AG04450 (cell line): ENCODE measurements at regions not wholly inside any gene's neighbourhood (a gene's known extent, or its start where the extent isn't known, plus 50 kb on each side); places are given as distances from the start of the nearest gene placed in this dataset.

ENCODE experiments used
- CTCF ChIA-PET: fragments of 300-600, 350-600 bp; formaldehyde crosslinking; extraction: SDS; loops from one replicate; lab custom pipeline; 2022; ENCODE audit warnings: antibody characterized with exemption, inconsistent platforms; lab: Charles Lee
- POLR2A ChIA-PET: fragments of 350-600 bp; formaldehyde crosslinking; extraction: SDS; loops from one replicate; lab custom pipeline; 2021; ENCODE audit warnings: antibody characterized with exemption, inconsistent platforms; lab: Yijun Ruan, JAX
- DNase-seq: peaks from one replicate; pipeline ENCODE4 v3.0.0-alpha.2; 2011; ENCODE audit warnings: low read depth, low spot score
- H3K27ac ChIP-seq: one replicate; pipeline ENCODE4 v1.5.1; 2012; ENCODE audit warnings: low read depth, low read length, control low read depth
- H3K27me3 ChIP-seq: one replicate; pipeline ENCODE4 v1.6.0; 2012; ENCODE audit warnings: low read length; ENCODE audit not compliant: control insufficient read depth, insufficient read depth
- H3K4me3 ChIP-seq: 2 replicates; pipeline ENCODE4 v1.5.1; 2011; ENCODE audit warnings: mild to moderate bottlenecking, low read depth, low read length, control low read depth
- H3K9me3 ChIP-seq: 2 replicates; pipeline ENCODE4 v1.5.1; 2012; ENCODE audit warnings: low read length; ENCODE audit not compliant: control insufficient read depth, insufficient read depth
- TF ChIP-seq, protein P1 (sequence below): IDR thresholded peaks from 2 replicates; pipeline ENCODE4 v1.5.1; 2011; ENCODE audit warnings: low read depth, low read length, control low read depth, inconsistent platforms

DNA sequence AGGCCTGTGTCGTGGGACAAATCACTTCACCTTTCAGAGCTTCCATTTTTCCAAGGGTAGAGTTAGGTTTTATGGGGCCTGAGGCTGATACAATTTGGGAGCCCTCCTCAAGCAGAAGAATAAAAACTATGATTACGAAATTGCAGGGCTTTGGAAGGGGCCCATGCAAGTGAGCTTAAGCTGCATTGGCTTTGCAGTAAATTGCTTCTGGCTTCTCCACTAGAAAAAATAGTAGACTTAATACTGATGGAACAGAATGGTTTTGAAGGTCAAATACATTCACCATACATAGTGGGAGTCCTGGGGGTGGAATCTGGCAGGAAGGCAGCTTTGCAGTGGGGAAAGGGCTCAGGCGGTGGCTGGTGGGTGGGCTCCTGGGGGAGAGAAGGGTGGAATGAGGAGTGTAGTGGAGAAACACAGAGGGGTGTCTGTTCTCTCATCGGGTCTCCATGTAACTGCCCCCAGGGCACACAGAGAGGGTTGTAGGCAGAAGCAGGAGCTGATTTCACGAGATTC lies 55.9 kb upstream of the RNF24 start:
- no peak overlapping the region for H3K27ac ChIP-seq
- TF ChIP-seq, protein P1, sequence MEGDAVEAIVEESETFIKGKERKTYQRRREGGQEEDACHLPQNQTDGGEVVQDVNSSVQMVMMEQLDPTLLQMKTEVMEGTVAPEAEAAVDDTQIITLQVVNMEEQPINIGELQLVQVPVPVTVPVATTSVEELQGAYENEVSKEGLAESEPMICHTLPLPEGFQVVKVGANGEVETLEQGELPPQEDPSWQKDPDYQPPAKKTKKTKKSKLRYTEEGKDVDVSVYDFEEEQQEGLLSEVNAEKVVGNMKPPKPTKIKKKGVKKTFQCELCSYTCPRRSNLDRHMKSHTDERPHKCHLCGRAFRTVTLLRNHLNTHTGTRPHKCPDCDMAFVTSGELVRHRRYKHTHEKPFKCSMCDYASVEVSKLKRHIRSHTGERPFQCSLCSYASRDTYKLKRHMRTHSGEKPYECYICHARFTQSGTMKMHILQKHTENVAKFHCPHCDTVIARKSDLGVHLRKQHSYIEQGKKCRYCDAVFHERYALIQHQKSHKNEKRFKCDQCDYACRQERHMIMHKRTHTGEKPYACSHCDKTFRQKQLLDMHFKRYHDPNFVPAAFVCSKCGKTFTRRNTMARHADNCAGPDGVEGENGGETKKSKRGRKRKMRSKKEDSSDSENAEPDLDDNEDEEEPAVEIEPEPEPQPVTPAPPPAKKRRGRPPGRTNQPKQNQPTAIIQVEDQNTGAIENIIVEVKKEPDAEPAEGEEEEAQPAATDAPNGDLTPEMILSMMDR: no peak
- peaks cover 7% of the 10 kb centered on the region; the same call in 1 of the 2 replicates for H3K9me3 ChIP-seq
- H3K4me3 ChIP-seq: no peak overlapping the region
- DNase-seq: no peak
- no peaks in the 10 kb centered on the region for H3K27me3 ChIP-seq
- POLR2A ChIA-PET: interaction anchor here (0.6 to 0.9 kb wide), 3 partner anchors 58 to 143 kb away, joined by 3 to 7 read pairs (median 6); no protein-coding TSS in a partner anchor
- CTCF ChIA-PET: interaction anchor here (0.6 to 2.8 kb wide), 8 partner anchors 14 to 181 kb away, joined by 3 to 13 read pairs (median 4); no protein-coding TSS in a partner anchor

DNA sequence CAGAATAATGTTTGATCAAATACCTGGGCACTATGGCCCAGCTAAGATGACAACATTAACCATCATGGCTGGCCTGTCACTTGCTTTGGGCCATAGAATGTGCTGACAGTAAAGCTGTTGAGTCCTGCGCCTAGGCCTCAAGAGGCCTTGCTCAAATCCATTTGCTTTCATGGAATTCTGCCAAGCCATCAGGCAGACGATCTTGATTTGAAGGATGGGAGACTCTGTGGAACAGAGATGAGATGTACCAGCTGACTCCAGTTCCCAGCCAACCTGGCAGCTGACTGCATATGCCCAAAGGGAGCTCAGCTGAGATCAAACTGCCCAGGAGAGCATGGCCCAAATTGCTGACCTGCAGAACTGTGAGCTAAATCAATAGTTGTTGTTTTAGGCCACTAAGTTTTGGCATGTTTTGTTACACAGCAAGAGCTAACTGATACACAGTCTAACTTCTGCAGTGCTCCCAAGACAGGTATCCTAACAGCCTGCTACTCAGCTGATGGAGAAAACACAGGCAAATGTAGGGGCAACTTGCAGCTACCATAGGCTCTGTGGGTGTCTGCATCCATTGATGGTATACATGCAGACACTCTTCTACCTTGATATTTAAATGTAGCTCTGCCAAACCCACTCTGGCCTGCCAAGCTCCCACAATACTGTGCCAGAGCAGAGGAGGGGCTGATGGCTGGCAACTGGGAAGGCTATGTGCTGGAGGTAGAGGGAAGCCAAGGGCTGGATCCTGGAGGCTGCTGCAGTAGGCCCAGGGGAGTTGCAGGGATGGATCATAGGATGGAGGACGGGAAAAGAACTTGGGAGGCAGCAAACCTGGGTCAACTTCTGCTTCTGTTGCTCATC lies 55.2 kb upstream of the RNF24 start:
- no peak for DNase-seq
- CTCF ChIA-PET: interaction anchor here (0.5 to 2.8 kb wide), 8 partner anchors 14 to 181 kb away, joined by 3 to 13 read pairs (median 4); no protein-coding TSS in a partner anchor
- Histone ChIP-seq H3K9me3 (peaks cover 7% of the 10 kb centered on the region; the same call in 1 of the 2 replicates), H3K27me3 (no peaks in the 10 kb centered on the region), H3K27ac (peak overlapping the region; percentile 21), H3K4me3 (no peak overlapping the region)
- TF ChIP-seq, protein P1: no peak
- POLR2A ChIA-PET: interaction anchor here (0.9 kb wide), 1 partner anchor 58 kb away, joined by 3 read pairs; no protein-coding TSS in a partner anchor

DNA sequence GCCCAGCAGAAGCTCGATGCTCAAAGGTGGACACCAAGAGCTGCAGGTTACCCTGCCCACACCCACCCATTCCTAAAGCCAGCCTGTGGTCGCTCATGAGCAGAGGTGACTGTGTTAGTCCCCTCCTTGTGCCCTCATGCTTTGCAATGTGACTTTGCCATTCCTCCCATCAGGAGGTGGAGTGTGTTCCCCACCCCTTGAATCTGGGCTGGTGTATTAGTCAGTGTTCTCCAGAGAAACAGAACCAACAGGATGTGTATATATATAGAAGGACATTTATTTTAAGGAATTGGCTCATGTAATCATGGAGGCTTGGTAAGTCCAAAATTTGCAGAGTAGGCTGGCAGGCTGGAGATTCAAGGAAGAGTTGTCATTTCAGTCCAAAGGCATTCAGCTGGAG lies 54.4 kb upstream of the RNF24 start:
- no peak for DNase-seq
- TF ChIP-seq, protein P1: no peak
- Histone ChIP-seq H3K27me3 (no peaks in the 10 kb centered on the region), H3K4me3 (no peak overlapping the region), H3K9me3 (peaks cover 7% of the 10 kb centered on the region; the same call in 1 of the 2 replicates), H3K27ac (no peak overlapping the region)
- POLR2A ChIA-PET: no interaction called here
- CTCF ChIA-PET: interaction anchor here (0.8 to 2.0 kb wide), 2 partner anchors 15 to 43 kb away, joined by 3 to 5 read pairs; no protein-coding TSS in a partner anchor

DNA sequence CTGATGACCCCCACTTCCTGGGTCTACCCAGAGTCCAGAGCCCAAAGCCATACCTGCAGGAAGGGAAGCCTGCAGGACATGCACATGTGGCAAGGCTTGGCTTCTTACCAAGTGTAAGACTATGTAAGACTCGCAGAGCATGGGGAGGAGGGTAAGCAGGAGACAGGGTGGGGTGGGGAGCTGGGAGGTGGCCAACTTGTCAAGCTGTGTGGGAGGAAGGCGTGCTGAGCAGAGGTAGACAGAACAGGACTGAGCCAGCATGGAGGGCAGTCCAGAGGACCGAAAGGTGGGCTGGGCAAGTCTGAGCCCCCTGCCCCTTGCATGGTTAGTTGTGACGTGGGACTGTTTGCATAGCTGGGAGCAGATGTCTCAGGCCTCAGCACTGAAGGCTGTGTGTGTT lies 53.4 kb upstream of the RNF24 start:
- ChIA-PET CTCF (interaction anchor here (1.0 kb wide), 1 partner anchor 16 kb away, joined by 4 read pairs; no protein-coding TSS in a partner anchor), POLR2A (no interaction called here)
- H3K27me3 ChIP-seq: no peaks in the 10 kb centered on the region
- H3K27ac ChIP-seq: no peak overlapping the region
- TF ChIP-seq, protein P1: no peak
- DNase-seq: no peak
- H3K4me3 ChIP-seq: no peak overlapping the region
- peaks cover 7% of the 10 kb centered on the region; the same call in 1 of the 2 replicates for H3K9me3 ChIP-seq
